ENCODE measurements at regions not wholly inside any gene's neighbourhood (a gene's known extent, or its start where the extent isn't known, plus 50 kb on each side); places are given as distances from the start of the nearest gene placed in this dataset.
"Not testable (repeated sequence)": the region's sequence is repeated elsewhere in the genome, so short reads cannot be mapped to it uniquely, and the experiment has no call there.

GRCh38 chr7:42642699-42643098, 269.2 kb downstream of the C7orf25 start:
- Mint-ChIP-seq H3K36me3 (no peaks in the 10 kb centered on the region), H3K9me3 (no peaks in the 10 kb centered on the region), H3K4me3 (no peak overlapping the region), H3K27me3 (no peaks in the 10 kb centered on the region), H3K27ac (no peak overlapping the region), H3K4me1 (ENCODE audit: unreplicated experiment) (no peaks in the 10 kb centered on the region)
- no peak for TF ChIP-seq CTCF (conservative IDR thresholded peaks at IDR 0.05)
- DNase-seq (ENCODE audit: extremely low spot score, unreplicated experiment): no peak

GRCh38 chr7:42639930-42640329, 271.9 kb downstream of the C7orf25 start:
- no peak for TF ChIP-seq CTCF (conservative IDR thresholded peaks at IDR 0.05)
- Mint-ChIP-seq H3K9me3 (no peaks in the 10 kb centered on the region), H3K4me3 (no peak overlapping the region), H3K36me3 (no peaks in the 10 kb centered on the region), H3K4me1 (ENCODE audit: unreplicated experiment) (no peaks in the 10 kb centered on the region), H3K27me3 (no peaks in the 10 kb centered on the region), H3K27ac (no peak overlapping the region)
- DNase-seq (ENCODE audit: extremely low spot score, unreplicated experiment): no peak

DNA sequence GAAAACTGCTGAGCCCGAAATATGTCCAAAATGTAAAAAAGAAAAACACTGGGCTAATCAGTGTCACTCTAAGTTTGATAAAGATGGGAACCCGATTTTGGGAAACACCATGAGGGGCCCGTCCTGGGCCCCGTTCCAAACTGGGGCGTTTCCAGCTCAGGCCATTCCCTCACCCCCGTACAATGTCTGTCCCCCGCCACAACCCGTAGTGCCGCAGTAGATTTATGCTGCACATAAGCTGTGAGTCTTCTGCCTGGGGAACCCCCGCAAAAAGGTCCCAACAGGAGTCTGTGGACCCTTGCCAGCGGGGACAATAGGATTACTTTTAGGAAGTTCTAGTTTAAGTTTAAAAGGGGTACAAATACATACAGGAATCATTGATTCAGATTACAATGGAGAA, 275.5 kb downstream of the C7orf25 start:
- H3K9me3 Mint-ChIP-seq; H3K4me3 Mint-ChIP-seq; DNase-seq (ENCODE audit: extremely low spot score, unreplicated experiment); H3K27ac Mint-ChIP-seq; H3K36me3 Mint-ChIP-seq; H3K27me3 Mint-ChIP-seq; H3K4me1 Mint-ChIP-seq (ENCODE audit: unreplicated experiment): not testable (repeated sequence)

GRCh38 chr7:42628054-42628453, 283.8 kb downstream of the C7orf25 start:
- H3K36me3 Mint-ChIP-seq: no peaks in the 10 kb centered on the region
- no peak overlapping the region for H3K27ac Mint-ChIP-seq
- no peaks in the 10 kb centered on the region for H3K27me3 Mint-ChIP-seq
- no peak overlapping the region for H3K4me3 Mint-ChIP-seq
- H3K9me3 Mint-ChIP-seq: no peaks in the 10 kb centered on the region
- no peaks in the 10 kb centered on the region for H3K4me1 Mint-ChIP-seq (ENCODE audit: unreplicated experiment)
- no peak for DNase-seq (ENCODE audit: extremely low spot score, unreplicated experiment)
- no peak for TF ChIP-seq CTCF (conservative IDR thresholded peaks at IDR 0.05)

GRCh38 chr7:42627626-42628025, 284.2 kb downstream of the C7orf25 start:
- no peak for TF ChIP-seq CTCF (conservative IDR thresholded peaks at IDR 0.05)
- no peak for DNase-seq (ENCODE audit: extremely low spot score, unreplicated experiment)
- Mint-ChIP-seq H3K4me1 (ENCODE audit: unreplicated experiment) (no peaks in the 10 kb centered on the region), H3K9me3 (no peaks in the 10 kb centered on the region), H3K27ac (no peak overlapping the region), H3K27me3 (no peaks in the 10 kb centered on the region), H3K4me3 (no peak overlapping the region), H3K36me3 (no peaks in the 10 kb centered on the region)

- no peak for TF ChIP-seq CTCF (conservative IDR thresholded peaks at IDR 0.05)
- H3K27me3 Mint-ChIP-seq: no peaks in the 10 kb centered on the region
- H3K4me3 Mint-ChIP-seq: no peak overlapping the region
- H3K4me1 Mint-ChIP-seq (ENCODE audit: unreplicated experiment): peaks cover 2% of the 10 kb centered on the region
- no peaks in the 10 kb centered on the region for H3K36me3 Mint-ChIP-seq
- no peak overlapping the region for H3K27ac Mint-ChIP-seq
- no peaks in the 10 kb centered on the region for H3K9me3 Mint-ChIP-seq
- no peak for DNase-seq (ENCODE audit: extremely low spot score, unreplicated experiment)
Observed at GRCh38 chr7:42627101-42627500, 284.8 kb downstream of the C7orf25 start.
